ENCODE measurements at regions not wholly inside any gene's neighbourhood (a gene's known extent, or its start where the extent isn't known, plus 50 kb on each side); places are given as distances from the start of the nearest gene placed in this dataset.

- TF ChIP-seq, protein P1, sequence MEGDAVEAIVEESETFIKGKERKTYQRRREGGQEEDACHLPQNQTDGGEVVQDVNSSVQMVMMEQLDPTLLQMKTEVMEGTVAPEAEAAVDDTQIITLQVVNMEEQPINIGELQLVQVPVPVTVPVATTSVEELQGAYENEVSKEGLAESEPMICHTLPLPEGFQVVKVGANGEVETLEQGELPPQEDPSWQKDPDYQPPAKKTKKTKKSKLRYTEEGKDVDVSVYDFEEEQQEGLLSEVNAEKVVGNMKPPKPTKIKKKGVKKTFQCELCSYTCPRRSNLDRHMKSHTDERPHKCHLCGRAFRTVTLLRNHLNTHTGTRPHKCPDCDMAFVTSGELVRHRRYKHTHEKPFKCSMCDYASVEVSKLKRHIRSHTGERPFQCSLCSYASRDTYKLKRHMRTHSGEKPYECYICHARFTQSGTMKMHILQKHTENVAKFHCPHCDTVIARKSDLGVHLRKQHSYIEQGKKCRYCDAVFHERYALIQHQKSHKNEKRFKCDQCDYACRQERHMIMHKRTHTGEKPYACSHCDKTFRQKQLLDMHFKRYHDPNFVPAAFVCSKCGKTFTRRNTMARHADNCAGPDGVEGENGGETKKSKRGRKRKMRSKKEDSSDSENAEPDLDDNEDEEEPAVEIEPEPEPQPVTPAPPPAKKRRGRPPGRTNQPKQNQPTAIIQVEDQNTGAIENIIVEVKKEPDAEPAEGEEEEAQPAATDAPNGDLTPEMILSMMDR (IDR thresholded peaks at IDR 0.05): no peak
- TF ChIP-seq POLR2AphosphoS5 (IDR thresholded peaks at IDR 0.05): no peak
- no peak for TF ChIP-seq EP300 (IDR thresholded peaks at IDR 0.05)
Measured at GRCh38 chr3:30318110-30318509, 288.3 kb upstream of the TGFBR2 start.
